ENCODE measurements at regions not wholly inside any gene's neighbourhood (a gene's known extent, or its start where the extent isn't known, plus 50 kb on each side); places are given as distances from the start of the nearest gene placed in this dataset.

DNA sequence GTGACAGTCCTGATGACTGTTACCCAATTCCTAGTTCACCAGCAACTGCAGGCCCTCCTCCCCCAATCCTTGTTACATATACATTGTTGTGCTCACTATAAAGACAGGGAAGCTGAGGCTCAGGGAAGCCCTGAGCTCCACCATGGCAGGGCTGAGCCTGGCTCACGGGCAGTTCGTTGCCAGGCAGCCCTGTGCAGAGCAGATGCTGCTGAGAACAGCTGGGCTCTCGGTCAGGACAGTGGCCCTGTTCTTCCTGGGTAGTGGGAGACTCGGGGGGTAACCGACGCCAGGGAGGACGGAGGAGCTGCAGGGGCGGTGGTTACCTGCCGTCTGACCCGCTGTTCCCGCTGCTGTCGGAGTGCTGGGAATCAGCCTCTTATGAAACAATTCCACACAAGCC lies 80.9 kb upstream of the ZNF469 start:
- Mint-ChIP-seq H3K36me3 (ENCODE audit: insufficient read depth, unreplicated experiment) (no peaks in the 10 kb centered on the region), H3K4me1 (ENCODE audit: insufficient read depth, unreplicated experiment) (peaks cover 37% of the 10 kb centered on the region), H3K27ac (ENCODE audit: low read depth, unreplicated experiment) (no peak overlapping the region), H3K27me3 (ENCODE audit: insufficient read depth, unreplicated experiment) (no peaks in the 10 kb centered on the region), H3K9me3 (ENCODE audit: unreplicated experiment) (no peaks in the 10 kb centered on the region), H3K4me3 (ENCODE audit: unreplicated experiment) (no peak overlapping the region)
- BruUV-seq (replicated peaks) = no TSS peak
- no peak for TF ChIP-seq CTCF (IDR thresholded peaks at IDR 0.05; ENCODE audit: unreplicated experiment)
- POLR2A ChIA-PET = no interaction called here
- CTCF ChIA-PET = no interaction called here
- intact Hi-C loops (cut with micrococcal nuclease) = no loop called here
- DNase-seq (ENCODE audit: unreplicated experiment) = no peak

DNA sequence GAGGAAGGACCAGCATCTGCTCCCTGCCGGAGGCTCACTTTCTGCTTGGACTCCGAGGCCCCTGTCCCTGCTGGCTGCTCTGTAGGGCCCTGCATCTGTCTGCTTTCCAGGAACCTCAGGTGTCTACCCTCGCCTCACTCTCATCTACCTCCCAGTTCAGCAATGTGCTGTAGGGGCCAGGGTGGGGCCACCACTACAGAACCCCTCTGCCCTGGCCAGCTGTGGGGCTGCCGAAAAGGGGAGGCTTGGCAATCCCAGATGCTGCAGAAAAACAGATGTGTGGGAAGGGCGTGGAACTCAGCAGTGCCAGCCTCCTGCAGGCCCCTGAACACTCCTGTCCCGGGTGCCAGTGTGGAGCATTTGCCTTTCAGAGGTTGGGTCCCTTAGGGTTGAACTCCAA lies 80.1 kb upstream of the ZNF469 start:
- BruUV-seq (replicated peaks) = no TSS peak
- intact Hi-C loops (cut with micrococcal nuclease) = no loop called here
- H3K27me3 Mint-ChIP-seq (ENCODE audit: insufficient read depth, unreplicated experiment) = no peaks in the 10 kb centered on the region
- ChIA-PET POLR2A (no interaction called here), CTCF (no interaction called here)
- no peaks in the 10 kb centered on the region for H3K9me3 Mint-ChIP-seq (ENCODE audit: unreplicated experiment)
- no peak overlapping the region for H3K27ac Mint-ChIP-seq (ENCODE audit: low read depth, unreplicated experiment)
- no peak for DNase-seq (ENCODE audit: unreplicated experiment)
- no peak for TF ChIP-seq CTCF (IDR thresholded peaks at IDR 0.05; ENCODE audit: unreplicated experiment)
- H3K4me3 Mint-ChIP-seq (ENCODE audit: unreplicated experiment) = no peak overlapping the region
- no peaks in the 10 kb centered on the region for H3K36me3 Mint-ChIP-seq (ENCODE audit: insufficient read depth, unreplicated experiment)
- H3K4me1 Mint-ChIP-seq (ENCODE audit: insufficient read depth, unreplicated experiment) = peaks cover 39% of the 10 kb centered on the region

DNA sequence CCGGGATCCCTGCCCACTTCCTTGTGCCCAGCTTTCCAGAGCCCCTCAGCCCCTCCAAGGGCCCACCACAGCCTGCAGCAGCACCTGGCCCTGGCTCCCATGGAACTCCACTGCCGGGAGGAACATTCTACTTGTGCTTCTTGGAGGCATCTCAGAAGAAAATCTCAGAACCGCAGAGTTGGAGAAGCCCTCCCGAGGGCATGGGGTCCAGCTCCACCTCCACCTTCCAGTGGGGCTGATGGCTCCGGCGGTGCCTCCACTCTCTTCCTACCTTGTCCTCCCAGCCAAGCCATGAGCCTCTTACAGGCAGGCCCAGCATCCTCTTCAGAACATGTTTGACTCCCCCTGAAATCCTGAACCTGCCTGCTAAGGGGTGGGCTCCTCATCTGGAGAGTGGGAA lies 79.4 kb upstream of the ZNF469 start:
- CTCF ChIA-PET = no interaction called here
- Mint-ChIP-seq H3K27me3 (ENCODE audit: insufficient read depth, unreplicated experiment) (no peaks in the 10 kb centered on the region), H3K27ac (ENCODE audit: low read depth, unreplicated experiment) (no peak overlapping the region), H3K4me1 (ENCODE audit: insufficient read depth, unreplicated experiment) (peaks cover 36% of the 10 kb centered on the region), H3K4me3 (ENCODE audit: unreplicated experiment) (no peak overlapping the region), H3K9me3 (ENCODE audit: unreplicated experiment) (no peaks in the 10 kb centered on the region), H3K36me3 (ENCODE audit: insufficient read depth, unreplicated experiment) (no peaks in the 10 kb centered on the region)
- POLR2A ChIA-PET = no interaction called here
- intact Hi-C loops (cut with micrococcal nuclease) = no loop called here
- no peak for TF ChIP-seq CTCF (IDR thresholded peaks at IDR 0.05; ENCODE audit: unreplicated experiment)
- BruUV-seq (replicated peaks) = no TSS peak
- no peak for DNase-seq (ENCODE audit: unreplicated experiment)

DNA sequence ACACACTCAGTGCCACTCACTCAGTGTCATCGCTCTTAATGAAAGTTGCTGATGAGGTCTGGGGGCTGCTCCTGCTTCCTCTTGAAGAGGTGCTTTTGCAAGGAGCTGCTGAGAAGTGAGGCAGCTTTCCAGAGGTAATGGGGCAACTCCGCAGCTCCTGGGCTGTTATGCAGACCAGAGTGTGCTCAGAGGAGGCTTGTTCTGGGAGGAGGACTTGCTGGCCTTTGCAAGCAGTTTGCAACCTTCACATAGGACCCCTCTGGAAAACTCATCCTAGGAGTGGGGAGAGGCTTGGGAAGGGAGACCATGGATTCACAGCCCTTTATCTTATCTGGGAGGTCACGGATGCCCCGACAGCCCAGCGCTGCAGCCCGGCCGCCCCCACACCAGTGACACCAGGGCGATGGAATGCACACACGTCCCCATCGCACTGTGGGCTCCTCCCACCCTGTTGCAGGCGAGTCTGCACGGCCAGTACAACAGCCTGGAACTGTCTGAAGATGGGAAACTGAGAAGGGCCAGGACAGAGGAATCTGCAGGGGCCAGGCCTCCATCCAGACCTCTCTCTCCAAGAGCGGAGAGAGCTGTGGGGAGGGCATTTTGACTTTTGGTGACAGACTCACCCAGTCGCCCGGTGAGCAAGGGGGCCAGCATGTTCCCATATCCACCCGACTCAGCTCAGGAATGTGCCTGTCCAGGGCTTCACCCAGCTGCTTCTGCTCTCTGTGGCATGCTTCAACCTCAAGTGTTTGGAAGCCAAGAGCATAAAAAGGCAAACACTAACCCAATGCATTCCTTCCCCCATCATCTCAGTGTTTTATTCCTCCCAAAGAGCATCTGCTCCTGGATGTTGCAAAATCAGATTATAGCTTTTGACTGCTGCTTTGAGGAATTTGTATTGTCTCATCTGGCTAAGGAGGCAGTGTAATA lies 78.6 kb upstream of the ZNF469 start:
- CTCF ChIA-PET = no interaction called here
- H3K27ac Mint-ChIP-seq (ENCODE audit: low read depth, unreplicated experiment) = no peak overlapping the region

More for the DNA sequence above, 78.6 kb upstream of the ZNF469 start:
- no peak for TF ChIP-seq CTCF (IDR thresholded peaks at IDR 0.05; ENCODE audit: unreplicated experiment)
- Mint-ChIP-seq H3K4me1 (ENCODE audit: insufficient read depth, unreplicated experiment) (peaks cover 36% of the 10 kb centered on the region), H3K27me3 (ENCODE audit: insufficient read depth, unreplicated experiment) (no peaks in the 10 kb centered on the region), H3K4me3 (ENCODE audit: unreplicated experiment) (no peak overlapping the region), H3K9me3 (ENCODE audit: unreplicated experiment) (no peaks in the 10 kb centered on the region), H3K36me3 (ENCODE audit: insufficient read depth, unreplicated experiment) (no peaks in the 10 kb centered on the region)
- DNase-seq (ENCODE audit: unreplicated experiment) = peak; percentile 51
- intact Hi-C loops (cut with micrococcal nuclease) = no loop called here
- POLR2A ChIA-PET = no interaction called here
- no TSS peak for BruUV-seq (replicated peaks)

Data from MCF 10A (cell line).